Ureter (tissue), 1 donor: ENCODE measurements at regions not wholly inside any gene's neighbourhood (a gene's known extent, or its start where the extent isn't known, plus 50 kb on each side); places are given as distances from the start of the nearest gene placed in this dataset.

Experiments
- DNase-seq: peaks from one replicate; pipeline ENCODE4 v3.0.0-alpha.2; 2020; ENCODE audit warnings: low spot score
- donor health status: DM: yes; HTN: yes; CAD: no.

DNA sequence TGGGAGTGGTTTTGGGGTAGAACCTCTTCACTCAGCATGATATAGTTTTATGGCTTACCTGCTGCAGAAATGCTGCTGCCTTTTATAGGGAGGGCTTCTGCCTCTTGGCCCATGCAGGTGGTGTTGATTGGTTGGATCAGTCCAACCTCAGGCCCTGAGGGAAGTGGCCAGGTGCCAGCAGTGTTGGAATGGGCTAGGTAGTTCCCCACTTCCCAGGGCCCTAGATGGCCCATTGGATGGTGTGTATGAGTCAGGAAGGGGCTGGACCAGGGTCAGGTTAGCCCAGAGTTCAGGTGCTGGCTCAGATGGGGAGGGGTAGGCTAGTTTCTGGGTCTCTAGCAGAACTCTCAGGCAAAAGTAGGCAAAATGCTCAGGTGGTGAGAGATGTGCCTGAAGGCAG lies 455.5 kb downstream of the CCSER2 start:
- DNase-seq = no peak

DNA sequence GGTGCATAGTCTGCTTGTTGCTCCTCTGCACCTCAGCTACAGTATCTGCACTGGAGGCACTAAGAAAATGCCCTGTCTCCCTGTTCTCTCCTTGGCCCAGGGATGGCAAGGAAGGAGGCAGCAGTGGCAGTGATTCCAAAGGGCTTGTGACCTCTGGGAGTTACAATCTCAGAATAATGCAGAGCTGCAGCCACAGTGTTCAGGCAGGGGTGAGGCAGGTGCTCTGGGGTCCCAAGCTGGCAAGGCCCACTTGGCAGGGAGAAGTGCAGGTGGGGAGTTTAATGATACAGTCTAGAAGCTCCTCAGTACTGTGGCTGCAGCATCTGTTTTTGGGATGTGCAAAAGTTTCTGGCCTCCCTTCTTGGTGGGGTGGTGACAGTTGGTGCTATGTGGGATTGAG lies 456.4 kb downstream of the CCSER2 start:
- no peak for DNase-seq

DNA sequence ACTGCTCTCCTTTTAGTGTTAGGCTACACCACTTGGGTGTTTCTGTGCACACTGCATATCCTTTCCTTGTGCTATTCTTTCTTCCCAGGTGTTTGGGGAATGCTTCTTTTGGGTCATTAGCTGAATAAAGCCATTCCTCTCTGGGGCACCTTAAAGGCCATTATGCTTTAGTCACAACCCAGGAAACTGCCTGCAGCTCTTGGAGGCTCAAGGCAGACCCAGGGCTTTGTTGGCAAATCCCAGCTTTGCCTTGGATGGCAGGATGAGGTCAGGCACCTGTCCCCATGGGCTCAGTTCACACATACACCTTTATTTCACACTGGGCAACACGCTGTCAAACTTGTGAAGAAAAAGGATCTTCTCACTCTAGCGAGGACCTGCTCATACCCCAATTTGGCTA lies 460.6 kb downstream of the CCSER2 start:
- no peak for DNase-seq

DNA sequence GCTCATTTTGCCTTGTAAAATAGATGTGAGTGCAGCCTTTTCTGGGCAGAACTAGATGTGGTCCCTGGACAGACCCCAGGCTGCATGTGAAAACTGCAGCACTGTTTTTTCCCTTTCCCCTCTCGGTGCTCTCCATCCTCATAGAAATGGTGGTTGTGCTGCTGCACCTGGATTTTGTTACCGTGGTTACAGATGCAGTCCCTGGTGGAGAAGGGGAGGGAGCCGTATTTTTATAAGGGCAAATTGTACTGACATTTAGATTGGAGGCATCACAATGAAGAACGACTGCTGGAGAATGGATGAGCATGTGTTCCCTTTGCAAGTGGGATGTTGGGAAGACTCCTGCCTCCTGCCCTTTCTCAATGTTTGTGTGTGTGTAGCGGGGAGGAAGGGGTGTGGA lies 469.9 kb downstream of the CCSER2 start:
- DNase-seq = no peak

DNA sequence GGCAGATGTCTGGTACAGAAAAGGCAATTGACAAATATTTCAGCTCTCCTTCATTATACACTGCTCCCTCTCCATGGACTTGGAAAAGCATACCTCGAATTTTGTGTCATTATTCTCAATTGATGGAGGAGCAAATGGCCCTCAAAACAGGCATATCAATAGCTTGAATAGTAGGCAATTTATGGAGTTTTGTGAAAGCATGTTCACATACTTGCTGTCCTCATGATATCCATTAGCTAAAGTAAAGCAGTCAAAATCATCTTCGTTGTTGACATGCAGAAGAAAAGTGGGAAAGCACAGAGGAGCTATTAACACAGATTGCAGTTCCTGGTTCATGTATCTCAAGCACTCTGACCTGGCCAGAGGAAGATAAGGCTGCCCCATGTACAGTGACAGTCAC lies 472.8 kb downstream of the CCSER2 start:
- no peak for DNase-seq

DNA sequence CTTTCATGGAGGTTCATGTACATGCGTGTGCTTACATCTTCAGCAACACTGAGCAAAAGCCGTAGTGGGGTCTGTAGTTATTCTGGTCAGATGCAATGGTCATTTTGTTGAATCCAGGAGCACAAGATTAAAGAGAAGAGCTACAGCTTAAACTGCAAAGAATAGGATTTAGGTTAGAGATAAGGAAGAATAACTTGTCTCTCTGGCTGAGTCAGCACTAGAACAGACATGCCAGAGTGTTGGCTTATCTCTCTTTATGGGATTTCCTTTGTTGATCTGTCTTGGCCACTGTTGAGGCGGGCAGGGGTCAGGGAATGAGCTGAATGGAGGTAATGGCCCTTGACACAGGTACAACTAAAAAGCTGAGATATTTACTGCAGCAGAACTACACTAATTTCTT lies 473.5 kb downstream of the CCSER2 start:
- DNase-seq = no peak

DNA sequence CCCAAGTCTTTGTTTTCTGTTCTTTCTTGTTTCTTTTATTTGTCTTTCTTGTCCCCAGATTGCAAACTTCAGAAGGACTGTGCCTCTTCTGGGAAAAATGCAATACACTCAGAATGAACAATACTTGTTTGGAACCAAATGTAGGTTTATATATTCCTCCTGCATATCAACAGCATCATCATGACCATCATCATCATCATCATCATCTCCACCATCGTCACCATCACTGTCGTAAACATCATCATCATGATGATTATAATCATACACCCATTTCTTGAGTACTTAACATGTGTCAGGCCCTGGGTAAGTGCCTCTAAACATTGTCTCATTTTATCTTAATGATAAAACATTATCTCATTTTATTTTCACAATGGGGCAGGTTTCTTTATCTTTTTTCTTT lies 476.8 kb downstream of the CCSER2 start:
- DNase-seq = no peak

DNA sequence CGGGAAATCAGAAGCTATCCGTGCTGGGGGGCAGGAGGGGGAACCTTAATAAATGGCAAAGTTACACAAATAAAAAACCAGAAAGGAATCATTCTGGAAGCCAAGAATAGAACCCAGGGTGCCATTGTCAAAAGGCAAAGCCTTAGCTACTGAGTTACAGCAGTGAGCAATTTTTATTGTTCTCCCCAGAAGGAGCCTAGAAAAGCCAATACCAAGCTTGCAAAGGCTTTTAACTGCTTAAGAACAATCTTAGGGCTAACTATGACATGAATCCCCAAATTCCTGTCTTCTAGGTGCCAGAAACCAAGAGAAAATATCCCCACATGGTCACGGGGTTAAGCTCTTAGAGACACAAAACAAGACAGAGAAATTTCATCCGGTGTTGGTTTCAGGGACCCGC lies 482.7 kb downstream of the CCSER2 start:
- no peak for DNase-seq

DNA sequence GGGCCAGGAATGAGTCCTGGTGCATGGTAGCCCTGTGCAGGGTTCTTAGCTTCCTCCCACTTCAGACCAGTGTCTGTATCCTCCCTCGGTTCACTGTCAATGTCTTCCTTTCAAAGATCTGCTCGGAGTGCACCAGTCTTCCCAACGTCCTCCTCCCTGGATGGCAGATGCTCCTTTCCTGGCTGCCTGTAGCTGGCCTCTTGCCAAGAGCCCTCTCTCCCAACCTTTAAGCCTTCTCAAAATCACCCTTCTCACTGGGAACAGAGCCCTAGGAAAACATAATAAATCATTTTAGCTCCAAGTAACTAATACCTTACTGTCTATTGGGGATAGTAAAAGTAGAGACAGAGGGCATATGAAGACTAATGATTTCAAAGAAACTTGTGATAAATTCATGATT lies 490.6 kb downstream of the CCSER2 start:
- DNase-seq = no peak

DNA sequence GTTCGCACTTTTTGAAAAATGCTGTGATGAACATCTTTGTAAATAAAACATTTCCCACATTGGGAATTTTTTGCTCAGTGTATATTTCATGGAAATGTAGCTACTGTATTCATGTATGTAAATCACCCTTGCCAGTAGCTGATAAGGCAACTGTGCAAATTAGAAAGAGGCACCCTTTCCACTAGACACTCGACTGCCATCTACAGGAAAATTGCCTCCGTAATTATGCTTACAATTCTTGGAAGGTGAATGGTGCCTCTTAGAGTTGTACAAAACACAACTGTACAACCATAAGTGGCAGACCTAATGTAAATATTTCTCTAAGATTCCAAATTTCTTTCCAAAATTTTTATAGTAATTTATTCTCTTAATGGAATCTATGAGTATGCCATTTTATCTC lies 491.7 kb downstream of the CCSER2 start:
- DNase-seq = no peak

DNA sequence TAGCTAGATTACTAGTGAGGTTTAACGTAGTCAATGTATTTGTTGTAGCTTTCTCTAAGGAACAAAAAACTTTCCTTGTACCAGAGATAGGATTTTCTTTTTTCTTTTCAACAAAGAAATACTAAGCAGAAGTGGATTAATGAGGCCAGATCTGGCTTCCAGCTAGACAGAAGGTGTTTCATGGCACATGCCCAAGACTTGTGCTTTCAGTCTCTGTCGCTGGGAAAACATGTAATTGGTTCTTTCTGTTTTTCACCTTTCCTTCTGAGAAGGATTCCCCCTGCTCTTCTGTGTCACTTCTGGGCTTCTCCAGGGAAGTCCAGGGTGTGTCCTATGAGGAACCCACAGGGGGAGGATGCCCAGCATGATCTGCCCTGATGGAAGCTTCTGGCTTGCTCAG lies 492.2 kb downstream of the CCSER2 start:
- DNase-seq = no peak

DNA sequence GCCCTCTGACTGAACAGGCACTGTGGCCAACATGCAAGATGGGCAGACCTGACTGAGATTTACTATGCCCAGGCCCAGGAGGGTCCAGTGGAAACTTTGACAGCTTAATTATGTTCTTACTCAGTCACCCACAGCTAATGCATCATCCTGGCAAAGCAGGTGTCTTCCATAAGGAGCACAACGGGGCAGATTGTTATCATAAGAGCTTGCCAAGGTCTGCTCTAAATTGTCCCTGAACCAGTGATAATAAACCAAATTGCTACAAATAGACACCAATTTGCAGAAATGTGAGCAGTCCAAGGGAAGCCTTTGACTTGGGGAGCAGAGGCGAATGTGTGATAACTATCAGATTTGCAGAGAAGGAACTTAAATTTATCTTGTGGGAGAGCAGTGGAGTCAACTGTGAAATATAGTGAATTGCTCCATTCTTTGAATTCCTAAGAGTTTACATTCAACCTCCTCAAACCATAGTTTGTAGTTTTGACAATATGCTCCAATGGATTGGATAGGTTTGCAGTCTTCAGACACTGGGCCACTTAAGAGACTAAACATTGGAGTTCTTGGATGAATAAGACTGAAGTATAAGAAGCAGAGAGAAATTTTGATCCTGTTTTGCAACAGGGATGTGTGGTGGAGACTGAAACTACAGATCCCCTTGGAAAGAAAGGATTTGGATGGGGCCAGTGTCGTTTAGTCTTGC lies 494.7 kb downstream of the CCSER2 start:
- no peak for DNase-seq

DNA sequence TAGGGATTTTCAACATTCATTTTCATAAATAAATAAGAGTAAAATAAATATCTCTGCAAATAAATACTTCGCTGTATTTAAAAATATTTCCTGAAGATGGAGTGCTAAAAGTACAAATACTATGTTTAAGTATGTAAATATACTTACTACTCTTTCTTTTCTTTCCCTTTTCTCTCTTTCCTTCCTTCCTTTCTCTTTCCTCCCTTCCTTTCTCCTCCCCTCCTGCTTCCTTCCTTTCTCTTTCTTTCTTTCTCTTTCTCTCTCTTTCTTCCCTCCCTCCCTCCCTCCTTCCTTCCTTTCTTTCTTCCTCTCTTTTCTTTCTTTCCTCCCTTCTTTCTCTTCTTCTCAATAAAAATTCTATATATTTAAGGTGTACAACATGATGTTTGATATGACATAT lies 496.1 kb downstream of the CCSER2 start:
- DNase-seq = no peak

DNA sequence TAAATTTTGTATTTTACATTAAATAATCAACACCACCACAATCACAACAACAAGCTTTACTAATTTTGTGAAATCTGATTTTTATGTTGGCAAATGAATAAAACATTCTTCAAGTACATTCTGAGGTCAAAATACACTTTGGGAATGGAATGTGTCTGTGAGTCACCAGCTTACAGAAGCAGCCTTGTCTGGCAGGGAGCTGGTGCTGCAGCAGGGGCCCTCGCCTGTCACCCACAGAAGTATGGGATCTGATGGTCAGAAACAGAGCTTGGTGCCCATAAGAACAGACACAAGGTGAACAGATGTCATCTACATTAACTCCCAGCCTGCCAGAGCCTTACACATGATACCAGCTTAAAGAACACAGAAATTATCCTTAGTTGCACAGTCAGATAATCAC lies 496.9 kb downstream of the CCSER2 start:
- DNase-seq = no peak

DNA sequence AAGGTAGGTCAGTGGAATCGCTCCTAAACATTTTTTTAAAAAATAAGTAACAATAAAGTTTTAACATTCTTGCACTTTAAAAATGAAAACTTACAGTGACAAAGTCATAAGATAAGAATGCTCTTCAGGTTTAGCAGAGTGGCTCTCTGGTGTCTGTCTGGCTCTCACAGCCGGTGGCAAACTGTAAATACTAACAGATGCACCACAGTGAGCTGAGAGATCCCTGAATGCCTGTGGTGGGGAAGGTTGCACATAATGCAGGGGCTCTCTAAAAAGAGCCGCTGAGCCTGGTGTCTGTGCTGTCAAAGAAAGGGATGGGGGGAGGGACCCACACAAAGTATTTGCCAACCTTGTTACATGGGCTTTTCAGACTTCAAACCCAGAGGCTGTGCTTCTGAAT lies 498.3 kb downstream of the CCSER2 start:
- no peak for DNase-seq

DNA sequence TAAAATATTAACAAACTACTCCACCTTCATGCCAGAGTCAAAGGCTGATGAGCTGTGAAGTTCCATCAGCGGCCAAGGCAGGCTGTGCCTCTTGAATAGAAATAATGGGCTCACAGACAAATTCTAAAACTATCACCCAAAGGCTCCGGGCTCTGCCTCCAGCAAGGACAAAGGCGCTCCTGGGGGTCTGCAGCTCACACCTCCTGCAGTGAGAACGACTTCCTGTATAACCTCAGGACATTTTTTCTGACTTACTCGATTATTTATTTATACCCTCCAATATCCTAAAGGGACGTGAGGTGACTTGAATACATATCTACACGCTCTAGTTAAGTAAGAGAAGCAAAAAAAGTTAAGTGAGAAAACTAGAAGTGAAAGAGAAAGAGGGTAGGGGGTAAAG lies 500.7 kb downstream of the CCSER2 start:
- no peak for DNase-seq

DNA sequence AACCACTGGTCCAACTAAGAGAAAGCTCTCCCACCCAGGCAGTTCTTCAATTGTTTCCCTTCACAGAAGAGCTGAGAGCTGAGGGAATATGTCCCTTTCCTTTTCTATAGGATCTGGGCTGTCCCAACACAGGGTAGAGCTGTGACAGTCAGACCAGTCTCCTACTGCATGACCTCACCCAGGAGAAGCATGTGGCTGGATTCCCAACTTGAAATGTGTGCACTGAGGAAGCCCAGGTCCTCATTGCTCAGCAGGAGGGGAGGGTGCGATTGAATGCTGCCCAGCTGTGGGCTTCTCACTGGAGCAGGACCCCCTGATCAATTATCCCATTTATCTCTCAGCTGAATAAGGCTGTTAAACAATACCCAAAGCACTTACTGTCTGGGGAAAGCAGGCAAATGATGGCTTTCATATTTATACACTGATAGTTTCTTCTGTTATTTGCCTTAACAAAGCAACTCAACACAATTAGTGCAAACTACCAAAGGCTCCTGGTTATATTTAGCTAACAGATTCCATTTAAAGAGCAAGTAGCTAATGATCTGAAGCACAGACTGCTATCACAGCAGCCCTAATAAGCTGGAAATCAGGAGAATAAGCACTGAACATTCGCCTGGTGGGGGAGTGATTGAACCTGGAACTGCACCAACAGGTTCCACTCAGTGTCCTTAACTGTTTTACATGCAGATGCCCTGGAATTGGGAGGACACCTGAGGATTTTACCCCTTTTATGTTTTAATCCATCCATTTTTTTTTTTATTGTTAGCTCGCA lies 508.8 kb downstream of the CCSER2 start:
- no peak for DNase-seq

DNA sequence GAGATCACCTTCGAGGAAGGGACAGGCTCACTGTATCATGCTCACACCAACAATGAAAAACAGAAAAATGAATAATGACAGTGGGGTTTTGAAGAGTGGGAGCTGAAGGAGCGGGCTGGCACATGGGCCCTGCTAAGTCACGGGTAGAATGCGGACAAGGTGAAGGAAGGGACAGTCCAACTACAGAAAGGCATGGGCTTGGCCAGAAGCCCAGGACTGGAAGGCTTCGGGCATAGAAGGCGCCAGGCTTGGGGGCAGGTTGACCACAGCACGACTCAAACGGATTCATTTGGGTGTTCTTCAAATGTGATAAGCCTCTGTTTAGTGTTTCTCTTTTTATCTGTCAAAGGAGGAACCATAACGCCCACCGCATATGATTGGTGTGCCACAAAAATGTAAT lies 509.5 kb downstream of the CCSER2 start:
- no peak for DNase-seq

DNA sequence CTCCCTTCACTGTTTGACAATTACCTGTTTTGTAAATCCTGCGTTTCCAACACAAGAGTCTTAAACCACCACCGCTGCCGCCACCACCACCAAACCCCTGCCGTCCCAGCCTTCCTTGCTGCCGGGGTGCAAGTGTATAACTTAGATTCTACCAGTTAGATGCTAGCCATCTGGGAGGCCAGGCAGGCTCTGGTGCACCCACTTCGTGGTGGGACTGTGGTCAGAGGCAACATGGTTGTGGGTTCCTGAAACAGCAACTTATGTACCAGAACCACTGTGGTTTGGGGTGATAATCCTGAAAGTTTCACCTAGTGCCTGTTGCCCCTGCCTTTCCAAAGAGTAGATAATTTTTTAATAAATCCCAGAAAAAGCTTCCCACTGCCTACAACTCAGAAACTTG lies 510.5 kb downstream of the CCSER2 start:
- DNase-seq = no peak

DNA sequence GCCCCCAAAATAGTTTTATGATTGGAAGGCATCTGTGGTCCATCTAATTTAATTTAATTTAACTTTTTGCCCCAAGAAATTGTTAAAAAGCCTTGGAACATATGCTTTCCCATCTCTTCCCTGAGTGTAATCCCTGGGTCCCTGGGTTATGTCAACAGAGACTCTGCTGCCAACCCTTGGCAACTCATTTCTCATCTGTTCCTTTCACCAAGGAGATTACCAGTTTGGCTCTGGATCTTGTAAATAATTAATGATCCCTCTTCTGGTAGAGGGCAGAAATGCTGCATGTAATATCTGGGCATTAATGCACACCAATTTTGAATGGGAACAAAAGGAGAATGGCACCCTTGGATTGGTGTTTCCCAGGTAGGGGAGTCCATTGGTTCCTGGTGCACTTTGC lies 514.2 kb downstream of the CCSER2 start:
- no peak for DNase-seq

DNA sequence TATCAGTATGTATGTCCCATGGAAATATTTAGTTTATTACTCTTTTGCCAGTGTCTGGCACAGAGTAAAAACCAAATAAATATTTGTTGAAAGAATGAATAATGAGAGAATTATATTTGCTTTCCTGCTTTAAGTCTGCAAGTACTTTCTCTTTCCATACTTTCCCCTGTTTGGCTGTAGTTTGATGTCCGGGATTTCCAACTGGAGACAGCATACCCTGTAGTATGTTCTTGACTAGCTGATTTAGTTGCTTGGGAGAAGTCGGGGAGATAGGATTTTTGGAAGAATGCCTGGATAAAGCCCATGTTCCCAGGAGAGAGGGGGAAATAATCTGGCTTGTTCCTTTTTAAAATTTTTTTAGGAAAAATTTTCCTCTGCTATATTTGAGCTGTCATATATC lies 516.1 kb downstream of the CCSER2 start:
- DNase-seq = no peak

DNA sequence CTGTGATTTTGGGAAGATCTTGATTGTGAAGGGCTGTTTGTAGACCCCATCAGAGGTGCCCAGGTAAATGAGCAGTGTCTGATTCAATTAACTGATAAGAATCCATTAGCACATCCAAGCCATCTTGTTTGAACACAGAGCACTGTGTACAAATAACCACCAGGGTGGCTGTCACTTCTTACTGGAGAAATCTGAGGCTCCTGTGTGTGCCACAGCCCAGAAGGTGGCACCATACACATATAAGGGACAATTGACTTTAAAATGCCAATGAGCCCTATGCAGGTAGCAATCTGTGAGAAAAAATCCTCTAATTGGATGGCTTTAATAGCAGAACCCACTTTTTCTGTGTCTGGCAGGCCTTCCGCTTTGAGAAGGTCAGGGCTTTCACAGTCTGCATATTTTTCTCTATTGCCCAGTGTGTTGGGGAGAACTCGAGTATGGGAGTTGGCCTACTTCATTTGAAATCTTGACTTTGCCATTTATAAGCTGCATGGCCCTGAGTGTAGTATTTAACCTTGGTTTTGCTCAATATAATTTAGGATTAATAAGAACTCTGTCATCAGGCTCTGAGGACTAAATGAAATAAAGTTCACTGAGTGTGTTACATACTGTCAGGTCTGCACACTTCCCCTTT lies 517.4 kb downstream of the CCSER2 start:
- no peak for DNase-seq

DNA sequence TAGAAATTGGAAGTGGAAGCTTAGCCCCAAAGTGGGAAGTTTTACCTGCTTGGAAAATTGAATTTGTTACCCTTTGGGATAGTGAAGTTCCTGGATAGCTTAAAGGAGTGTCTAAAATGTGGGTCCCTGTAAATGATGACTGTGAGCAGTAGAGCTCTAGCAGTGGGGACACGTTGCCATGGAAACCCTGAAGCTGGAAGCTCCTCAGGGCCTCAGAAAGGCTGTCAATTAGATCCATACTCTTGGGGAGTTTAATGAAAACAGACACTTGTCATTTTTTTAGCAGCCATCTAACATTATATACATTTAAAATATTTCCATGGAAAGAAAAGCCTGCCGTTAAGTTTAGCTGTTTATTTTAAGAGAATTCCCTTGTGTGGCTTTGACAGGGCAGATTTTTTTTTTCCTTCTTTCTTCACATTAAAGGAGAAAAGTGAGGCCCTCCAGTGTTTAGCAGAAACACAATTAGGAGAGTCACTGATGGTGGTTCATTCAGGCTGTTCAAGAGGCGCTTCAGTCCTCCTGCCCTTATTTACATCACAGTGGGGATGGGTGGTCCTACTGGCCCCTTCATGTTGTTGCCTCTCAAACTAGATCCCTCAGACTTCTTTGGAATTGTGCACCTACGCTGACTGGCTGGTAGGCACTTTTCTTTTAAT lies 518.4 kb downstream of the CCSER2 start:
- DNase-seq = no peak
